Pons (tissue), 1 donor: ENCODE measurements at regions not wholly inside any gene's neighbourhood (a gene's known extent, or its start where the extent isn't known, plus 50 kb on each side); places are given as distances from the start of the nearest gene placed in this dataset.
"Not testable (repeated sequence)": the region's sequence is repeated elsewhere in the genome, so short reads cannot be mapped to it uniquely, and the experiment has no call there.

Experiments
- DNase-seq: peaks from one replicate; pipeline ENCODE4 v3.0.0-alpha.2; 2016; ENCODE audit warnings: low spot score

GRCh38 chrX:42442745-42443144, 335.2 kb downstream of the PPP1R2C start:
- DNase-seq = no peak

DNA sequence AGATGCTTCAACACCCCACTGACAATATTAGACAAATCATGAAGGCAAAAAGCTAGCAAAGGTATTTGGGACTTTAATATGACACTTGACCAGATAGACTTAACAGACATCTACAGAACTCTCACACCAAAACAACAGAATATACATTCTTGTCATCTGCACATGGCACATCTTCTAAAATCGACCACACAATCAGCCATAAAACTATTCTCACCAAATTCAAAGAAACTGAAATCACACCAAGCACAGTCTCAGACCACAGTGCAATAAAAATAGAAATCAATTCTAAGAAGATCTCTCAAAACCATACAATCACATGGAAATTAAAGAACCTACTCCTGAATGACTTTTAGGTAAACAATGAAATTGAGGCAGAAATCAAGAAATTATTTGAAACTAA, 340.8 kb downstream of the PPP1R2C start:
- DNase-seq = no peak

DNA sequence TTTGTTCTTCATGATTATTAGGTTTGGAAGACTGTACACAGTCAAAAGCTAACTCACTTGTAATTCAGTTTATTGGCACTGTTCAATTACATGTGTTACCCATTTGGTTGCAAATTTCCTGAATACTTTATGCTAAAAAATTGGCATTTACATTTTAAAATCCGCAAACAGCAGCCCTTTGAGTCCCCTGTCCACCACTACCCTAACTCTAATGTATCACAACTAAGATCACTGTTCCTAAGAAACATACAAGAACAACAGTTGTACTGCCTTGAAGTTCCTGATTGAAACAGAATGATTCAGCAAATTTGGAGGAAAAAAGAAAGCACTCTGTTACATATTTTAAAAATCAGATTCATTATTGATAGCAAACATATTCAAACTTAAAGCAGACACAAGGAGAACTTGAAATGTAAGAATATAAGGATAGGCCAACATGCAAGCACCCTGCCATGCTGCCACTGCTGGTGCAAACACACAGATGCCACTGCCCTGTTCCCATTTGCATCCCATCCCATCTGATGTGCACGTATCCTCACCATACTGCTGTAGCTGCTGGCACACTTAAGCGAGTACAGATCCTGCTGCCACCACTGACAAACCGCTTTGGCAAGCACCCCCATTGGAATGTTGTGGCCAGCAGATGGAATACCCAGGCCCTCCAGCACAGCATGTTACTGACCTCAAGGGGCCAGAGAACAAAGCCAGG, 343.4 kb downstream of the PPP1R2C start:
- no peak for DNase-seq

- no peak for DNase-seq
These were observed 345.4 kb downstream of the PPP1R2C start for GRCh38 chrX:42432552-42432951.

DNA sequence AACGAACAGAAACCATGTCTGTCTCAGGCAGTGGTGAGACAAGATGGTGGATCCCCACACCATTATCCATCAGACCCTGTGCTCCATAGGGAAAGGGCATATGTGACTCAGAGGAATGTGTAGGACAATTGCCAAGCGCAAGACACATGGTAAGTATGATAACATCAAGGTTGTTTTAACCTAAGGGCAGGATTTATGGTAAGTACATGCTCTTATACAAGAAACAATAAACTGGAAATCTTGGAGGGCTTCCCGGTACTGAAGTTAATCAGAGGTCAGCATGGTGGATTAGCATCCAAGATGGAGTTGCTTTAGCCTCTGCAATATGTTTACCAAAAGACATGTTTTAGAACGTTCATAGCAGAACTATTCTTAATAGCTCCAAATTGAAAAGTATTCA, 355.0 kb downstream of the PPP1R2C start:
- DNase-seq = no peak

GRCh38 chrX:42420426-42420825, 357.5 kb downstream of the PPP1R2C start:
- DNase-seq = no peak

DNA sequence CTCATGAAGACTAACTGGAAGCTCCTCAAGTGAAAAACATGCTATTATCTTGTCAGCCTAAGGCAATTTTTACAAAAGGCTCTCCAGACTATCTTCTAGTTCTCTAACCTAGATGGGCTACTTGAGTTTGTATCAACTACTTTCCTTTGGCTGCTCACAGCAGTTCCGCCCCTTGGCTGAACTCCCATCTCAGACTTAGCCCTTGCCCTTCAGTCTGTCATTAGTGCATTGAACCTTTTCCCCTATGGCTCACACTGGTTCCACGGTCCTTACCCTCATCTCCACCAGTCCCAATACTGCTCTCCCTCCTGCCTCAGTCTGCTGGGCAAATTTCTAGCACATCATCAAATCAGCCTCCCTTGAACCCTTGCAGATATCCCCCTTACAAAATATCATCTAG, 362.3 kb downstream of the PPP1R2C start:
- no peak for DNase-seq

GRCh38 chrX:42414057-42414456, 363.9 kb downstream of the PPP1R2C start:
- DNase-seq = no peak

DNA sequence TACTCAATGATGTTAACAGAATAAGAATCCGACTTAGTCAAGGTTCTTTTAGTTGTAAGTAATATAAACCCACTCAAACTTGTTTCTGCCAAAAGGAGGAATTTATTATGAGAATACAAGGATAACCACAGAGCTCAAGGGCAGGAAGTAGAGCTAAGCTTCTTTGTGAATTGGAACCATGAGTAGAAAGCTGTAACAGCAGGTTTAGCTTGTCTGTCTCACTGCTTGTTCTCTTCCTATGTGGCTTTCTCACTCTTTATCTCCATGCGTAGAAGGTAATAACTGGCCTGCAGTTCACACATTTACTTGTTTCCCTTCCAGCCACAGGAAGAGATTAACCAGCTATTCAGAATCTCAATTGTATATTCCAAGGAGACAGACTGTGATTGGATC, 378.3 kb downstream of the PPP1R2C start:
- DNase-seq = no peak

DNA sequence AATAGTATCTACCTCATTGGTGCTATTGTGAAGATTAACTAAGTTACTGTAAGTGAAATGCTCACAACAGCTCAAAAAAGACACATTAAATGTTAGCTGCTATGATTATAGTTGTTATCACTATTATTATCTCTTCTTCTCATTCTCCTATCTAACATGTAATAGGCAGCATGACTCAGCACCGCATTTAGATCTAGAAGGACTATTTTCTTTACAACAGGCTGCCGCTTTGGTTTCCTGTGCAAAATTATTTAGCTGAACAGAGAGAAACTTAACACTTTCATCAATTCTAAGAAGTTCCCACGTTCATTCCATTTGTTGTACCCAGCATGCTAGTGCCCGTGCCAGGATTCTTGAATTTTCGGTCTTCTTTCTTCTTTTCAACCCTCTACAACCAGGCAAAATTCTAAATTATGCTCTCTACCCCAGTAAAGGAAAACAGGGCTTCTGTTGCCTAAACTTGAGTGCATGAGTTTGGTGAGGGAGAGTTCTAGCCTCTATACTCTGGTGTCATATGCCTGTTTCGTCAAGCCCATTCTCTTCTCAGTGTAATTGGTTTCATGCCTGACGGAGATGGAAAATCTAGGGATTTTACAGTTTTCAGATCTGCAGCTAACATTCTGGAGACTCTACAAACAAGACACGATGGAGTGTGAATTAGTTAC, 378.9 kb downstream of the PPP1R2C start:
- DNase-seq = no peak

- DNase-seq = no peak
These were observed 381.8 kb downstream of the PPP1R2C start for GRCh38 chrX:42396136-42396535.

GRCh38 chrX:42392846-42393245, 385.1 kb downstream of the PPP1R2C start:
- DNase-seq = no peak

GRCh38 chrX:42386681-42387080, 391.3 kb downstream of the PPP1R2C start:
- no peak for DNase-seq

GRCh38 chrX:42385730-42386129, 392.2 kb downstream of the PPP1R2C start:
- no peak for DNase-seq

- DNase-seq = peak; percentile 31
These were observed 393.0 kb downstream of the PPP1R2C start for GRCh38 chrX:42384956-42385355.

- DNase-seq = no peak
These were observed 399.1 kb downstream of the PPP1R2C start for GRCh38 chrX:42378857-42379256.

- no peak for DNase-seq
These were observed 402.9 kb downstream of the PPP1R2C start for GRCh38 chrX:42375086-42375485.

- DNase-seq = no peak
These were observed 411.8 kb downstream of the PPP1R2C start for GRCh38 chrX:42366181-42366580.

DNA sequence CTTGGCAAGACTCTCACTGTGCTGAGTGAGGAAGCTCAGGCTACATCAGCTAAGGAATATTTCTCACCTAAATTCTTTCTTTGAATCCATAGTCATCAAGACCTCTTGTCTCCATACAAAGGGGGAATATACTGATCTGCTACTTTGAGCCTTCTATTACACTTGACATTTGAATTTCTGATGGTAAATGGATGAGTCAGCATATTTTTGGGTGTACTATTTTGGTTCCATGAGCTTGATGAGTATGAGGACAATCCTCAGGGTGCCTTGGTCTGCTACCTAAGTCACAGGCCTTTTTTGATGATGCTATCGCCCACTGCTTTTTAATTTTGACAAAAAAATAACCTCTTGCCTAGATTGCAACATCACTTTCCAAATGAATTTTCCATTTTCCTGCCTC, 415.7 kb downstream of the PPP1R2C start:
- no peak for DNase-seq

DNA sequence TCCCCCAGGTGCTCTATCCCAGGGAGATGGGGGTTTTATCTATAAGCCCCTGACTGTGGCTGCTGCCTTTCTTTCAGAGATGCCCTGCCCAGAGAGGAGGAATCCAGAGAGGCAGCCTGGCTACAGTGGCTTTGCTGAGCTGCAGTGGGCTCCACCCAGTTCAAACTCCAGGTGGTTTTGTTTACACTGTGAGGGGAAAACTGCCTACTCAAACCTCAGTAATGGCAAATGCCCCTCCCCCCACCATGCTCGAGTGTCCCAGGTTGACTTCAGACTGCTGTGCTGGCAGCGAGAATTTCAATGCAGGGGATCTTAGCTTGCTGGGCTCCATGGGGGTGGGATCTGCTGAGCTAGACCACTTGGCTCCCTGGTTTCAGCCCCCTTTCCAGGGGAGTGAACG, 419.6 kb upstream of the CASK start:
- DNase-seq = not testable (repeated sequence)
